GM18951 (cell line): ENCODE measurements at regions not wholly inside any gene's neighbourhood (a gene's known extent, or its start where the extent isn't known, plus 50 kb on each side); places are given as distances from the start of the nearest gene placed in this dataset.
A peak's percentile ranks its signal among the peaks of the same experiment; 100 is the strongest.

ENCODE experiments used
- POLR2A ChIP-seq: IDR thresholded peaks from 4 replicates; pipeline ENCODE4 v1.6.1; 2011; ENCODE audit warnings: mild to moderate bottlenecking; ENCODE audit not compliant: insufficient read length, insufficient read depth; ENCODE audit errors: extremely low read depth
- in situ Hi-C: fragments of 300-500 bp; cut with MboI; formaldehyde crosslinking; loops from one replicate; pipeline ENCODE4 v1.12.0; 2022; ENCODE audit warnings: low sequenced_read_pairs, mixed read lengths, inconsistent platforms; ENCODE audit not compliant: unreplicated experiment

- in situ Hi-C loops = no loop called here
- TF ChIP-seq POLR2A = no peak
These were observed 379.3 kb upstream of the CBLB start for GRCh38 chr3:106247902-106248684.

- in situ Hi-C loops = no loop called here
These were observed 380.3 kb upstream of the CBLB start for GRCh38 chr3:106249159-106249558.

GRCh38 chr3:106249981-106250380 lies 381.2 kb upstream of the CBLB start:
- in situ Hi-C loops = no loop called here
- TF ChIP-seq POLR2A = no peak

More at GRCh38 chr3:106249159-106249558, 380.3 kb upstream of the CBLB start:
- no peak for TF ChIP-seq POLR2A

GRCh38 chr3:106251160-106251892 lies 382.5 kb upstream of the CBLB start:
- in situ Hi-C loops = no loop called here

GRCh38 chr3:106255870-106256248 lies 387.0 kb upstream of the CBLB start:
- peak; percentile 51 for TF ChIP-seq POLR2A
- in situ Hi-C loops = no loop called here

More at GRCh38 chr3:106251160-106251892, 382.5 kb upstream of the CBLB start:
- TF ChIP-seq POLR2A = no peak

- TF ChIP-seq POLR2A = no peak
- in situ Hi-C loops = no loop called here
These were observed 387.6 kb upstream of the CBLB start for GRCh38 chr3:106256249-106256957.

GRCh38 chr3:106257172-106257571 lies 388.4 kb upstream of the CBLB start:
- in situ Hi-C loops = no loop called here
- no peak for TF ChIP-seq POLR2A

- in situ Hi-C loops = no loop called here
- no peak for TF ChIP-seq POLR2A
These were observed 392.6 kb upstream of the CBLB start for GRCh38 chr3:106261396-106261795.

GRCh38 chr3:106261915-106262683 lies 393.3 kb upstream of the CBLB start:
- in situ Hi-C loops = no loop called here
- TF ChIP-seq POLR2A = no peak

- in situ Hi-C loops = no loop called here
- no peak for TF ChIP-seq POLR2A
These were observed 394.2 kb upstream of the CBLB start for GRCh38 chr3:106263011-106263410.

- in situ Hi-C loops = no loop called here
- no peak for TF ChIP-seq POLR2A
These were observed 394.7 kb upstream of the CBLB start for GRCh38 chr3:106263546-106263945.

- in situ Hi-C loops = no loop called here
- TF ChIP-seq POLR2A = no peak
These were observed 396.9 kb upstream of the CBLB start for GRCh38 chr3:106265704-106266103.

GRCh38 chr3:106268696-106269095 lies 399.9 kb upstream of the CBLB start:
- in situ Hi-C loops = no loop called here
- TF ChIP-seq POLR2A = no peak
